Pulmonary artery endothelial cell (primary cell): ENCODE measurements at regions not wholly inside any gene's neighbourhood (a gene's known extent, or its start where the extent isn't known, plus 50 kb on each side); places are given as distances from the start of the nearest gene placed in this dataset.

Experiments
- DNase-seq: peaks from one replicate; pipeline ENCODE4 v3.0.0-alpha.2; 2011; ENCODE audit warnings: low read depth, low spot score

DNA sequence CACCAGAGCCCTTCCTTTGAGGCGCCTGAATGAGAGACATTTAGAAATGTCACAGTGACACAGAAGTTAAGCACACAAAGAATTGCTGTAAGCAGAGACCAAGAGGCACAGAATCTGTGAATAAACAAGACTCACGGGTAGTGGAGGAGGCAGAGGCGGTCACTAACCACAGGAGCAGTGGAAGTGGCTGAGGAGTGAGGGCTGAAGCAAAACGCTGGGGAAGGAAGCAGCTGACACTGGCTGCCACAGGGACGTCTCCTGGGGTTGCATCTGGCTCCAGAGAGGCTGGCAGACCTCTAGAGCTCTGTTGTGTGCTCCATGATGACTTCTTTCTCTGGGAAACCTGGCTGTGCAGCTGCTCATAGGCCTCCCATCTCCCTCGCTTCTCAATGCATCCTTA is 65.0 kb upstream of the SLC2A12 start:
- DNase-seq, result no peak

- no peak for DNase-seq
Observed at GRCh38 chr6:134115715-134116074, 63.3 kb upstream of the SLC2A12 start.

DNA sequence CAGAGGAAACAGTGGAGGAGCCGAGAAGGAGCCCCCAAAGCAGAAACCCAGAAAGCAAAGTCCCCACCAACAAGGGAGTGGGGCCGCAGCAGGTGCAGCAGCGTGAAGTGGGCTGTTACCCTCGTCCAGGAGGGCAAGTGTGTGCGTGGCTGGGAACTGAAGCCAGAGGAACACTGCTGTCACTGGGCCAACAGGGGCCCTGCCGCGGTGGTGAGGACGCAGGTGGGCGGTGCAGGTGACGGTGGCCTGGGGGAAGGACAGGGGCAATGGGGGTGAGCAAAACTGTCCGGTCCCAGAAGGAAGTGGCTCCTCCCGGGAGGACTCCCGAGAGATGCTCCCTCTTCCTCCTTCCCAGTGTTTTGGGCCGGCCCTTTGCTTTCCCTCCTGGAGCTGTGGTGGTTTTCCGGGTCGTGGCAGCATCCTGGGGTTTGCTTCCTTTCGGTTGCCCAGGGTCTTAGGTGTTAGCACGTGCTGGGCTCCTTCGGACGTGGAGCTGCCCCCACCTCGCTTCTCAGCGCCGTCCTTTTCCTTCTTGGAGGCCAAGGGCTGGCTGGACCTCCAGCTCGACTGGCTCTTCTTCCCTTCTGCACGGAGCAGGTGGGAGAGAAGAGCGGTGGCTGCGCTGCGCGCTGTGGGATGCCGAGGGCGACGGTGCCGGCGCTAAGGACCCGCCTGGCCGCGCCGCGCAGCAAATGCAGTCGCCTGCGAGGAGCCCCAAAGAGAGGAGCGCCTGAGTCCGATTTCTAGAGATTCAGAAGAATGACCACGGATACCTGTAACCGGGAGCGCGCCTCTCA is 62.7 kb upstream of the SLC2A12 start:
- DNase-seq, result no peak

DNA sequence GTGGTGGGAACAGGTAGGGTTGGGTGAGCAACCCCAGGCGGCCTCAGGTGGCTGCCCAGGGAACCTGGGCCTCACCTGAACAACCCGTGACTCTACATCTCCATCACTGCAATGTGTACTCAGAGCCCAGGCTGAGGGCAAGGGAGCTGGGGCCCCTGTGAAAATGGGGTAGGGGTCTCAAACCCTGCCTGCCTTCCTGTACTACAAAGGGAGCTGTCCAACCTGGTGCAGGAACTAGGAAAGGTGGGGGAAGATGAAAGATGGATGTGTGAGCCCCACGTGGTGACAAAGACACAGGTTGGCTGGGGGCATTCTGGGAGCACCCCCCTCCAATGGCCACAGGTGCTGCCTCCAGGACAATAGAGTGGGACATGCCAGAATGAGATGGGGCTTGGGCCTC is 62.1 kb upstream of the SLC2A12 start:
- no peak for DNase-seq

DNA sequence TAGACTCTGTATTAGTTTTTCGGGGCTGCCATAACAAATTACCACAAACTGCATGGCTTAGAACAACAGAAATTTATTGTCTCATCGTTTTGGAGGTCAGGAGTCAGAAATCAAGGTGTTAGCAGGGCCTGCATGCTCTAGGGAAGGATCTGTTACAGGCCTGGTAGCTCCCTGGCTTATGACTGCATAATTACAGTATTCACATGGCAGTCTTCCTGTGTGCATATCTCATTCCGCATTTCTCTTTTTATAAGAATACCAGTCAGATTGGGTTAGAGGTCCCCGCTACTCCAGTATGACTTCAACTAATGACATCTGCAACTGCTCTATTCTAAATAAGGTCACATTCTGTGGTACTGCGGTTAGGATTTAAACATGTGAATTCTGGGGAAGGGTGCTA is 59.3 kb upstream of the SLC2A12 start:
- DNase-seq, result no peak

GRCh38 chr6:134111062-134111677 is 58.7 kb upstream of the SLC2A12 start:
- peak; percentile 13 for DNase-seq

DNA sequence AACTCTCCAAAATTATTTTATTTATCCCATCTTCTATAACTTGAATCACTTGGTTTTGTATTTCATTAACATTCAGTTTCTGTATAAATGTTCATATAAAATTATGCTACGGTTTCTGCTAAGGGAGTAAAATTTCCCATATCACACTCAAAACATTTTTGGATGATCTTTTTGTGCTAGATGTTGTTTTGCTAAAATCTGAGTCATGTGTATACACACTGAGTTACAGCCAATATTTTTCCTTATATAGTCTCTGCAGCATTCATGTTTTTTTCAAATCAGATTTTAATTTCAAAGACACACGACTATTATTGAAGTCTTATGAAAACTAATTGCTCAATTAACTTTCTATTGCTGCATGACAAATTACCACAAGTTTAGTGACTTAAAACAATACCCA is 54.3 kb upstream of the SLC2A12 start:
- DNase-seq, result no peak

- no peak for DNase-seq
Observed at GRCh38 chr6:134105940-134106339, 53.5 kb upstream of the SLC2A12 start.

DNA sequence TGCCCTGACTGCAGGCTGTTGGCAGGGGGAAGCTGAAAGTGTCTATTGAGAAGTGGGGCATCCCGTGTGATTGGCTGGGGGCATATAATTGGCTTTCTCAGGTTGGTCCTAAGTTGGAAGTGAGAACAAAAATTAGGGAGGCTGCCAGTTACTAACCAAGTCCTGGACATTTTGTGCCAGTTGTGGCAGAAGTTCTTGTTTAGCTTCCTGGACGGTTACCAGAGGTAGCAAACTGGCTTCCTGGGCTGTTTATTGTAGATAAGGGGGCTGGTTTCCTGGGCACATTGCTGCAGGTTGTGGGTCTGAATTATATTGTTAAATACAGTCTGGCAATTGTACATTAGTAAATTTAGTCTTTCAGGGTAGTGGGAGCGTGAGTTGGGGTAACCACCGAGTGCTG is 50.6 kb upstream of the SLC2A12 start:
- no peak for DNase-seq
